SJSA1 (cell line): ENCODE measurements at regions not wholly inside any gene's neighbourhood (a gene's known extent, or its start where the extent isn't known, plus 50 kb on each side); places are given as distances from the start of the nearest gene placed in this dataset.

Source experiments
- DNase-seq, 2 experiments: peaks; one replicate each; pipeline ENCODE4 v3.0.0-alpha.2; 2015 to 2020; ENCODE audit warnings: low spot score in 2 of 2, low read depth in 1 of 2
- H3K27ac ChIP-seq: fragments of 250-450 bp; sonication (Bioruptor Pico); 2 replicates; pipeline ENCODE4 v1.5.1; 2020; ENCODE audit warnings: mild to moderate bottlenecking, moderate library complexity
- H3K27me3 ChIP-seq: fragments of 250-450 bp; sonication (Bioruptor Pico); replicated peaks from 2 replicates; pipeline ENCODE4 v1.5.1; 2020; ENCODE audit warnings: mild to moderate bottlenecking, moderate library complexity
- H3K36me3 ChIP-seq: fragments of 250-450 bp; sonication (Bioruptor Pico); 2 replicates; pipeline ENCODE4 v1.5.1; 2020; ENCODE audit warnings: mild to moderate bottlenecking
- H3K4me1 ChIP-seq: fragments of 250-450 bp; sonication (Bioruptor Pico); replicated peaks from 2 replicates; pipeline ENCODE4 v1.6.1; 2021; ENCODE audit warnings: mild to moderate bottlenecking
- H3K4me3 ChIP-seq: fragments of 250-450 bp; sonication (Bioruptor Pico); 2 replicates; pipeline ENCODE4 v1.5.1; 2020; ENCODE audit warnings: mild to moderate bottlenecking
- H3K9me3 ChIP-seq: fragments of 250-450 bp; sonication (Bioruptor Pico); replicated peaks from 2 replicates; pipeline ENCODE4 v1.5.1; 2020; ENCODE audit warnings: mild to moderate bottlenecking

GRCh38 chr5:170451747-170452365, 52.0 kb upstream of the KCNIP1 start:
- Histone ChIP-seq H3K27ac (no peak overlapping the region), H3K36me3 (no peaks in the 10 kb centered on the region), H3K9me3 (no peaks in the 10 kb centered on the region), H3K4me1 (no peaks in the 10 kb centered on the region), H3K4me3 (no peak overlapping the region), H3K27me3 (no peaks in the 10 kb centered on the region)
- peak in 1 of 2 experiments; percentile 31 for DNase-seq

DNA sequence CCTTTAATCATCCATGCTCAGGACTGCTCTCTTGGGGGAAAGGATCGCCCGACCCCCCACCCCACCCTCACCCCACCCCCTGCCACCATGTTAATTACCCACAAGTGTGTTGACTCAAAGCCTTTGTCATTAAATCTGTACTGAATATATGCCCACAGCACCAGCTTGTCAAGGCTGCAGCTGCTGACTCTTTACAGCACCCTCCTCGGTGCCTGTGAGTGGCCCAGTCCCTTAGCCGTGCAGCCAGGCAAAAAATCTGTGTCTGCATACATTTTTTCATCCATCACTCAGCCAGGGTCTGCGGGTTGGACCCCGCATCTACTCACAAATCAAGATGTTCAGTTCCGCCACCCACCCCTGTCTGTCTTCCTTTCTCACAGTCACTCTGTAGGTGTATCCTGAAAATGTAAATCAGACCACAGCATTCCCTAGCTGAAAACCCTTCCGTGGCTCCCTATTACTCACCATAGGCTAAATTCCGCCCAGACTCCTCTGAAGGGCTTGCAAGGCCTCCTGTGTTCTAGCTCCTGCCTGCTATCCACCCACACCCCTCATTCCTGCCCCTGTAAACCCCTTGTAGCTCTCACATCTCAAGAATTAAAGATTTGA, 53.7 kb upstream of the KCNIP1 start:
- DNase-seq: peak in 1 of 2 experiments; percentile 36
- no peaks in the 10 kb centered on the region for H3K9me3 ChIP-seq
- no peaks in the 10 kb centered on the region for H3K36me3 ChIP-seq
- H3K4me3 ChIP-seq: no peak overlapping the region
- H3K27ac ChIP-seq: no peak overlapping the region
- no peaks in the 10 kb centered on the region for H3K4me1 ChIP-seq
- H3K27me3 ChIP-seq: no peaks in the 10 kb centered on the region

- H3K36me3 ChIP-seq: no peaks in the 10 kb centered on the region
- no peak overlapping the region for H3K4me3 ChIP-seq
- no peaks in the 10 kb centered on the region for H3K9me3 ChIP-seq
- no peaks in the 10 kb centered on the region for H3K27me3 ChIP-seq
- H3K4me1 ChIP-seq: no peaks in the 10 kb centered on the region
- peak in 1 of 2 experiments; percentile 30 for DNase-seq
- no peak overlapping the region for H3K27ac ChIP-seq
Observed at GRCh38 chr5:170449232-170449631, 54.6 kb upstream of the KCNIP1 start.

DNA sequence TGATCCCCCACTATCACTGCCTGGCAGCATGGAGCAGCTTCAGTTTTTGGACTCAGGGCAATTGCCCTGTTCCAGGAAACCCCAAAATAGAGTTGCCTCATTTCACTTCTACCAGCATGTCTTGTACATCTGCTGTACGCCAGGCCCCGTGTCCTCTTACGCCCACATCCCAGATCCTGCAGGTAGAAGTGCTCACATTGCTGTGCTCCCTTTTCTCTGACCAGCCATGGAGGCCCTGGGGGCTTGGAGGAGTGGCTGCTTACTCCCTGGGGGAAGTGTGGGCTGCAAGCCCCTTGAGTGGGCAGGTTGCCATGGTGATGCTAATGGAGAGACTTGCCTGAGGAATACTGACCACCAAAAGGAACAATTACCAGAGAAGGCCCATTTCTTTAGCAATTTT, 55.6 kb upstream of the KCNIP1 start:
- Histone ChIP-seq H3K36me3 (no peaks in the 10 kb centered on the region), H3K4me1 (no peaks in the 10 kb centered on the region), H3K9me3 (no peaks in the 10 kb centered on the region), H3K27ac (no peak overlapping the region), H3K27me3 (no peaks in the 10 kb centered on the region), H3K4me3 (no peak overlapping the region)
- DNase-seq: peak in 1 of 2 experiments; percentile 43

GRCh38 chr5:170446365-170446764, 57.2 kb upstream of the KCNMB1 start:
- Histone ChIP-seq H3K27me3 (no peaks in the 10 kb centered on the region), H3K9me3 (no peaks in the 10 kb centered on the region), H3K4me1 (no peaks in the 10 kb centered on the region), H3K36me3 (no peaks in the 10 kb centered on the region), H3K4me3 (no peak overlapping the region), H3K27ac (no peak overlapping the region)
- DNase-seq: peak in 1 of 2 experiments; percentile 17

DNA sequence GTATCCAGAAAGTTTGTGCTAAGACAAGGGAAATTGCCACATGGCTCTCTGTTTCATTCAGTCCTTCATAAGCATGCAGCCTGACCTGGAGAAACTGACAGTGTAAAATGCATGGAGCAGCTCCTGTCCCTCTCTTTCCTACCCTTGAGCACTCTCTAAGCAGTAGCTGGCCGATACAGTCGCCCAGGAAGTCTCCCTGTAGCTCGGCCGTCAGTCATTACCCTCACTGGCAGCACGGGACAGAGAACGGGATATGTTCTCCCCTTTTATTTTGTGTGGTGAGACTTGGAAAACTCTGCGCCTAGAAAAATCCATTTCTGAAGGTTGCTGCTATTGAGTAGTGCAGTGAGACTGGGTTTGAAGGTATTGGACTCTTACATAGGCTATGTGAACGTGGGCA, 56.8 kb upstream of the KCNMB1 start:
- Histone ChIP-seq H3K9me3 (no peaks in the 10 kb centered on the region), H3K36me3 (no peaks in the 10 kb centered on the region), H3K4me3 (no peak overlapping the region), H3K4me1 (no peaks in the 10 kb centered on the region), H3K27ac (no peak overlapping the region), H3K27me3 (no peaks in the 10 kb centered on the region)
- DNase-seq: peak in 1 of 2 experiments; percentile 20

DNA sequence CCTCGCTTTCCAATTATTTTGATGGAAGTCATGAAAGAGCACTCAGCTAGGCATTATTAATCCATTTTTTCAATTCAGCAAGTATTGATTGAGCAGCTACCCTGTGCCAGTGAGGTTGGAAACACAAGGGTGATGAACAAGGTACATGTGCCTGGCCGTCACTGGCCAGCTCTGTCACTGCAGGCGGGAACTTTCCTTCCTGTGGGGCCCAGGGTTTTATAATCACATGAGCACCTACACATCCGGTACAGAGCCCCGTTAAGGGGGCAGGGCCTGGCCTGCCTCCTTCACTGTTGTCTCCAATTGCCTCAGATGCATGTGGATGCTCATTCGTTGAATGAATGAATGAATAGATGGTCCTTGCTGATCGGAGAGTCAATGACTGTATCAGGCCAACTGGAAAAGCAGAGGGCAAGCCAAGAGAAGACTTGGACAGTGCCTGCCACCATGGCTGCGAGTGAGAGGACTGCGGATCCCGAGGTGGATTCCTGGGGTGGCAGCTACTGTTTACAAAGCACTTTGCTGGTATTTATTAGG, 55.9 kb upstream of the KCNMB1 start:
- no peaks in the 10 kb centered on the region for H3K27me3 ChIP-seq

GRCh38 chr5:170444181-170444580, 55.0 kb upstream of the KCNMB1 start:
- Histone ChIP-seq H3K36me3 (no peaks in the 10 kb centered on the region), H3K4me1 (no peaks in the 10 kb centered on the region), H3K27ac (no peak overlapping the region), H3K27me3 (no peaks in the 10 kb centered on the region), H3K4me3 (no peak overlapping the region), H3K9me3 (no peaks in the 10 kb centered on the region)
- peak in 1 of 2 experiments; percentile 28 for DNase-seq

More for the DNA sequence above, 55.9 kb upstream of the KCNMB1 start:
- Histone ChIP-seq H3K4me1 (no peaks in the 10 kb centered on the region), H3K27ac (no peak overlapping the region), H3K36me3 (no peaks in the 10 kb centered on the region), H3K9me3 (no peaks in the 10 kb centered on the region), H3K4me3 (no peak overlapping the region)
- DNase-seq: peak in 1 of 2 experiments; percentile 30

DNA sequence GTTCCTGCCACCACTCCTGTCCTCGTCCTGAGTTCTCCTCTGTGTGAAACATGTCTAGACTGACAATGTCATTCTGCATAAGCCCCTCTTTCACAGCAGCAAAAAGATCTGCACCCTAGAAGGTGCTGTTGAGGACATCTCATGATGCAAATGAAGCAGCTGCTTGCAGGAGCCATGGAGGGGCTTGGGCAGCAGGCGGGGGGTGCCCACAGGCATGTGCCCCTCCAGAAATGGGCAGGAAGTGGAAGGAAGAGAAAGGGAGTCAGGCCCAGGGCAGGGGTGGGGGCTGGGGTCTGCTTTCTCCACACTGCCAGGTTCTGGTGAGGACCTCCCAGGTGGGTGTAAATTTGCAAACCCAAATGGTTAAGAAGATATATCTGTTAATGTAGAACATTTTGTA, 54.5 kb upstream of the KCNMB1 start:
- Histone ChIP-seq H3K36me3 (no peaks in the 10 kb centered on the region), H3K27me3 (no peaks in the 10 kb centered on the region), H3K4me3 (no peak overlapping the region), H3K27ac (no peak overlapping the region), H3K9me3 (no peaks in the 10 kb centered on the region), H3K4me1 (no peaks in the 10 kb centered on the region)
- peak in 1 of 2 experiments; percentile 33 for DNase-seq

- Histone ChIP-seq H3K27ac (no peak overlapping the region), H3K27me3 (no peaks in the 10 kb centered on the region), H3K36me3 (no peaks in the 10 kb centered on the region), H3K4me1 (no peaks in the 10 kb centered on the region), H3K4me3 (no peak overlapping the region), H3K9me3 (no peaks in the 10 kb centered on the region)
- peak in 1 of 2 experiments; percentile 27 for DNase-seq
Observed at GRCh38 chr5:170442921-170443320, 53.8 kb upstream of the KCNMB1 start.

DNA sequence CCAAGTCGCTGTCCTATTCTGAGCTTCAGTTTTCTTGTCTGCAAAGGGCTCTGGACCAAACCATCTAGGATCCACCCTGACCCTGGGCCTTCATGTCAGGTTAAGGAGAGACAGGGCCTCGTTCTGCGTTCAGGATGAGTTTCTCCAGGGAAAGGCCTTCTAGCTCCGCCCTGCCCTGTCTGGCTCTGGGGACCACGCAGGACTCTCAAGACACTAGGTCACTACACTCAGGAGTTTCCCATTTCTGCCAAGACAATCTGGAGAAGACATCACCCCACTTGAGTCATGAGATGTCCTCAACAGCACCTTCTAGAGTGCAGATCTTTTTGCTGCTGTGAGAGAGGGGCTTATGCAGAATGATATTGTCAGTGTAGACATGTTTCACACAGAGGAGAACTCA, 53.2 kb upstream of the KCNMB1 start:
- Histone ChIP-seq H3K9me3 (no peaks in the 10 kb centered on the region), H3K4me1 (no peaks in the 10 kb centered on the region), H3K27me3 (no peaks in the 10 kb centered on the region), H3K36me3 (no peaks in the 10 kb centered on the region), H3K4me3 (no peak overlapping the region), H3K27ac (no peak overlapping the region)
- DNase-seq: peak in 1 of 2 experiments; percentile 42

GRCh38 chr5:170441393-170441784, 52.2 kb upstream of the KCNMB1 start:
- peak in 1 of 2 experiments; percentile 32 for DNase-seq
- no peaks in the 10 kb centered on the region for H3K36me3 ChIP-seq
- H3K9me3 ChIP-seq: no peaks in the 10 kb centered on the region
- no peaks in the 10 kb centered on the region for H3K4me1 ChIP-seq
- no peak overlapping the region for H3K4me3 ChIP-seq
- H3K27me3 ChIP-seq: no peaks in the 10 kb centered on the region
- no peak overlapping the region for H3K27ac ChIP-seq

- Histone ChIP-seq H3K36me3 (no peaks in the 10 kb centered on the region), H3K9me3 (no peaks in the 10 kb centered on the region), H3K4me3 (no peak overlapping the region), H3K4me1 (no peaks in the 10 kb centered on the region), H3K27me3 (no peaks in the 10 kb centered on the region), H3K27ac (no peak overlapping the region)
- DNase-seq: peak in 1 of 2 experiments; percentile 36
Observed at GRCh38 chr5:170440771-170441392, 51.7 kb upstream of the KCNMB1 start.

DNA sequence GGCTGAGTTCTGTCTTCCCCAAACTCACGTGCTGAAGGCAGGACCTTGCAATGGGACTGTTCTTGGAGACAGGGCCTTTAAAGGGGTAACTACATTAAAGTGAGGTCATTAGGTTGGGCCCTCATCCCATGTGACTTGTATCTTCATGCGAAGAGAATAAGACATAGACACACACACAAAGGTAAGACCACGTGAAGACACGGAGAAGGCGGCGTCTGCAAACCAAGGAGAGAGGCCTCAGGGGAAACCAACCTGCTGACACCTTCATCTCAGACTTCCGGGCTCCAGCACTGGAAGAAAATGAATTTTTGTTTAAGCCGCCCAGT, 50.7 kb upstream of the KCNMB1 start:
- no peak overlapping the region for H3K4me3 ChIP-seq
- no peak overlapping the region for H3K27ac ChIP-seq
- H3K4me1 ChIP-seq: no peaks in the 10 kb centered on the region
- no peaks in the 10 kb centered on the region for H3K9me3 ChIP-seq
- peak in 1 of 2 experiments; percentile 34 for DNase-seq
- no peaks in the 10 kb centered on the region for H3K36me3 ChIP-seq
- H3K27me3 ChIP-seq: no peaks in the 10 kb centered on the region
